Germinal center (tissue), 1 donor: ENCODE measurements at regions not wholly inside any gene's neighbourhood (a gene's known extent, or its start where the extent isn't known, plus 50 kb on each side); places are given as distances from the start of the nearest gene placed in this dataset.

Experiments used
- DNase-seq: peaks from one replicate; pipeline ENCODE4 v3.0.0; 2012; ENCODE audit warnings: mixed read lengths, low spot score

DNA sequence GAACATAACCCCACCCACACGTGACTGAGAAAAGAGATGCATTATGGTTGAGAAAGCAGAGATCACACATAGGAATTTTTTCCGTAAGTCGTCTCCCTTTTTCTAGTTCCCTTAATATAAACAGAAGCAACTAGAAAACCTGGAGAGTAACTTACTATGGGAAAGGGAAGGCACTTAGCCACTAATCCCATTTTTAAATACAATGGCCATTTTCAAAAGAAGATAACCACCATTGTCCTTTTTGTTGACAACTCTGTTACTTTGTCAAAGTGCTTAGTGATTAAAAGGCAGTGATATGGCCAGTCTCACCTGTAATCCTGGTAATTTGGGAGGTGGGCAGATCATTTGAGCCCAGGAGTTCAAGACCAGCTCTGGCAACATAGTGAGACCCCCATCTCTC, 184.4 kb upstream of the UMPS start:
- no peak for DNase-seq

GRCh38 chr3:124552224-124552623, 178.0 kb upstream of the UMPS start:
- no peak for DNase-seq

- no peak for DNase-seq
These were observed 177.1 kb upstream of the UMPS start for GRCh38 chr3:124553178-124553577.

- no peak for DNase-seq
These were observed 173.6 kb upstream of the UMPS start for GRCh38 chr3:124556636-124557035.

DNA sequence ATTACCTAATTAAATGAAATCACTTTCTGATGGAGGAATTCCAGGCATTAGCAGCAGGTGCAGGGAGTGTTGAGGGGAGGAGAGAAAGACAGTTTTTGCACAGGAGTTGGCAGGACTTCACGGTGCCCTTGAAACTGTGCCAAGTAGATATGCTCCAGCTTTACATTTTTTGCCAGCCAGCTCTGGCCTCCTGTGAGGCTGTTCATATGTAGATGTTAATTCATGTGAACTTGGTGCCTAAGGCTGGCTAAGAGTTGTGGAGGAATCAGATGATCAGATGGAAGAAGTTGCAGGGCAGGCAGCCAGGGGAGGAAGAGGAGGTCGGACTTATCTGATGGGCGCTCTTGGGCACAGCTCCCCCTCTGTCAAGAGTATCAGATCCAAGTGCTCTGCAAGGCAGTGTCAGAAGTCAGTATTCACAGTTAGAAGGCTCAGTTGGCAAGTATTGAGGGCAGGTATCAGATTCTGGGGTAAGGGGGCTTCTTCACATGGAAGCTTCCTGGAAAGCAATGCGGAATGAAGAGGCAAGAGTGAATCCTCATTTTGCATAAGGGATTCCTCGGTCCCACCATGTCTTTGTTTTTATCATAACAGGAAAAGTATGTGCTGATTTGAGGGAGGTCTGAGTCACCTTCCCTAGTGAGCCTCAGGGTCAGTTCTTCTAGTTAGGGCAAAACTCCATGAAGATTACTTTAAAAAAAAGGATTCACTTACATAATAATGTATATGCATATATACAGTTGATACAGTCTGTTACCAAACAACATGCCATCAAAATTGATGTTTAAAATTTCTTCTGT, 172.6 kb upstream of the UMPS start:
- no peak for DNase-seq

- DNase-seq, result no peak
These were observed 171.0 kb upstream of the UMPS start for GRCh38 chr3:124558991-124559845.

- DNase-seq, result peak; percentile 57
These were observed 170.2 kb upstream of the UMPS start for GRCh38 chr3:124559846-124560574.

- DNase-seq, result no peak
These were observed 169.5 kb upstream of the UMPS start for GRCh38 chr3:124560666-124561215.

- DNase-seq, result no peak
These were observed 167.5 kb upstream of the UMPS start for GRCh38 chr3:124562769-124563168.

DNA sequence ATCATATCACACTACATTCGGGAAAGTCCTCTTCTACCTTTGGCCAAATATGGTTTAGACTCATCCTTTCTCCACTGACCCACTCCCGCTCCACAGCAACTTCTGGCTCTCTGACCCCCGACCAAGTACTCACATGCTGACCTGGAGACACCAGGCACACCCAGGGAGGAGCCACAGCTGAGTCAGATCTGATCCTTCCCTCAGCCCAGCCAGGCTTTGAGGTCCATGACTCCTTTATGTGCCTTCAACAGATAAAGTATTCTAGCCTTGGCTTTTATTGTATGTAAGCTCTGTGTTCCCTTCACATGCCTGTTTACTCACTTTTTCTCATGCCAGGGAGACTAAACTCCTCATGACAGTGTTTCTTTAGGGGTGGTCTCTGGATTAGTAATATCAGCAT, 166.9 kb upstream of the UMPS start:
- DNase-seq, result no peak

- DNase-seq, result peak; percentile 38
These were observed 165.2 kb upstream of the UMPS start for GRCh38 chr3:124565013-124565412.

DNA sequence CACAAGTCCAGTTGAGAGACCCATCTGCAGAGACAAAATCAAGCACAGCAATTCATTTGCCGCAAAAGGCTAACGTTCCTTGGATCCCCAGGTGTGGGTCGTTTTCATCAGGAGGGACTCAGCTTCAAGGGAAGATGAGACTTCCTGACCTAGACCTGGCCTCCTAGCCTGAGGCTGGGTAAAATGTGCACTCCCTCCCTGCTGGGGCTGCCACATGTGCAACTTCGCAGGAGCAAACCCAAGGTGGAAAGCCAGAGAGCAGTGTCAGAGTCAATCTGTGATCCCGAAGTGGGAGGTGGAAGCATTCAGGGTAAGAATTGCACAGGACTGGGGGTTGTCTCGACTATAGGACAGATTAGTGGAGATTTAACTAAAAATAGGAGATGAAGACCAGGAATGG, 164.7 kb upstream of the UMPS start:
- DNase-seq, result no peak

- DNase-seq, result no peak
These were observed 163.6 kb upstream of the UMPS start for GRCh38 chr3:124566701-124567100.

DNA sequence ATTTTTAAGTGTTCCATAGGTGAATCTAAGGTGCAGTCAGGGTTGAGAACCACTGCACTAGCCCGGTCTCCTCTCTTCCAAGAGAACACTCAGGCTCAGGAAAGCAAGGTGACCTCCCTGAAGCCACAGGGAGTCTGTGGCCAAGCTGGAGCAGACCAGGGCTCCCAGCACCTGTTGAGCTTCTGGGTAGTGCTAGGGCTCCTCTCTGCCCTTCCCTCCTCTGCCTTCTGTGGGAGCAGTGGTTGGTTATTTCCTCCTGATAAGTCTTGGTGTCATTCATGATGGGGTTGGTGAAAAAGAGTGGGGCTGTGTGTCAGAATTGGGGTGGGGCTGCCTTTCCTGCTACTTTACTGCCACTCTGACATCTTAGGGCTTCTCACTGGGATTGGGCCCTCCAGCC, 163.1 kb upstream of the UMPS start:
- no peak for DNase-seq

DNA sequence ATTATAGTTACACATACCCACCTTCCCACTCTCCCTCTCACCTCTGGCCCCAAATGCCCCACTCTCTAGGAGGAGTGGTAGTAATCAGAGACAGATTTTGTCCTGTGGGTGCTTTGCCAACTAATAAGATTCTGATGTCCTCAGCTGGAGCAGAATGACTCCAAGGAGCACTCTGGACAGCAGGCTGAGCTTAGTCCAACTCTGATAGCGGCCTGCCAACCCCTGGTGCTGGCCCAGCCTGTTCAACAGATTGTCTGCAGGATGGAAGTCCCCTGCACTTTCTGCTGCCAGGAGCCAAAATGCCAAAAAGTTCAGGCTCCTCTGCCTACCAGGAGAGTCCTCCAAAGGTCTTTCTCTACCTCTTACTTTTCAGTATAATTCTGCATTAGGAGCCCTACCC, 160.5 kb upstream of the UMPS start:
- no peak for DNase-seq

DNA sequence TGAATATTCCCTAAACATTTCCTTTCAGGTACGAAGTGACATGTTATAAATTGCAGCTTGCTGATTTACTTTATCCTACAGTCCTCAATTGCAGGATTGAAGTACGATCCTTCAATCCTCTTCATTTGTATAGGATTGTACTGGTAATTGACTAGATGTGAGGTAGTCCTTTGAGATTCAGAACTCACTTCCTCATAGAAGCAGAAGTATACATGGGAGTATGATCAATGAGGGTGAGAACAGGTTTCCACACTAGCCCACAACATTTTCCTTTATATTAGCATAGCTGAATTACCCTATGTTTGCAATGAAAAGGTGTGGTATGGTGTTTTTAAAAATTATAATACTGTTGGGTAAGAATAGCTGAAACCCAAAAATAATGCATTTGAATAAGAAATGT, 160.0 kb upstream of the UMPS start:
- no peak for DNase-seq

DNA sequence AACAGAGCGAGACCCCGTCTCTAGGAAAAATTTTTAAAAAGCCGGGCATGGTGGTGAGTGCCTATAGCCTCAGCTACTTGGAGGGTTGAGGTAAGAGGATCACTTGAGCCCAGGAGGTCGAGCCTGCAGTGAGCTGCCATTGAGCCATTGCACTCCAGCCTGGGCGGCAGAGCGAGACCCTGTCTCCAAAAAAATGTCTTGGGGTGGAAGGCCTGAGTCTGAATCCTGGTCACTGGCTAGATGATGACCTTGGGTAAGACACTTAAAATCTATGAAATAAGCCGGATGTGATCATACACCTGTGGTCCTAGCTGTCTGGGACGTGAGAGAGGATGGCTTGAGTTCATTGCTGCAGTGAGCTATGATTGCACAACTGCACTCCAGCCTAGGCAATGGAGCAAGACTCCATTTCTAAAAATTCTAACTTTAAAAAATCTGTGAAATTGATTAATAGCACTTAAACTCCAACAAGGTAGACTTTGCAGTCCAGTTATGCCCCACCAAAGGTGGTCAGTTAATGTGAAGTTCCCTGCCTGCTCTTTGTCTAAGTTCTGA, 157.3 kb upstream of the UMPS start:
- no peak for DNase-seq

DNA sequence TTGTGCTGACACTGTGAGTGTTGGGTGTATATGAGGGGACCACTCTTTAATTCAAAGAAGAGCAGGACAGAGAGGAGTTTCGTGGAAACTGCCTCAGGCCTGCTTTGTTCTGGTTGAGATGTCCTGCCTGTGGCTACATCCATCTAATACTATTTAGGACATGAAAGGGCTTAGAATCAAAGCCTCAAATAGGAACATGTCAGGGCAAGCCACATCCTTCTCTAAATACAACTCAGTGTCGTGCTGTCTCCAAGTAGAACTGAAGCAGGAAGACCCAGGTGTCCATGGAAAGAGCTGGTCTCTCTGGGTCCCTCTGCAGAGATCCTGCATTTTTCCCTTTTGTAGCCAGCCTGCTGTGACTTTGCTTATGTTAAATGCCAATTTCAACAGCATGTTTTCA, 156.2 kb upstream of the UMPS start:
- DNase-seq, result no peak

GRCh38 chr3:124576565-124577493, 153.4 kb upstream of the UMPS start:
- DNase-seq, result no peak

DNA sequence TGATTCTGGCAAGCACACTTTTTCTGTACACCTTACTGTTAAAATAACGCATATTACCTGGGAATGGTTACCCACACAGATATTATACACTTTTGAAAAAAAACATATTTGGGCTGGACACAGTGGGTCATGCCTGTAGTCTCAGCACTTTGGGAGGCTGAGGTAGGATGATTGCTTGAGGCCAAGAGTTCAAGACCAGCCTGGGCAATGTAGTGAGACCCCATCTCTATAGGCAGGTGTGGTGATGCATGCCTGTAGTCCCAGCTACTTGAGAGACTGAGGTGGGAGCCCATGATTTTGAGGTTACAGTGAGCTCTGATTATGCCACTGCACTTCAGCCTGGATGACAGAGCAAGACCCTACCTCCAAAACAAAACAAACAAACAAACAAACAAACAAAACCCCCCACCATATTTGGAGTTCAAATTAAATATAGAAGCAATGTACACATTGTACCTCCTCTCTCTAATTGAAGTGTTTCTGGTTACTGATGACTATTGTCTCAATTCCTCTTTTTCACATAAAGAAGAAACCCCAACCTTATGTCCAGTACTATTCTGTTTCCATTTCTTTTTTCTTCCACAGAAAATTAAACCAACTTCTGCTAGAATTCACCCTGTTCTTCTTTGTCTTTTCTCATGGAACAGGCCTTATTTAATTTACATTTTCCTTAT, 152.6 kb upstream of the UMPS start:
- no peak for DNase-seq
